DMS79 treated with DMSO at 0.1 percent for 48 hours (cell line): ENCODE measurements at regions not wholly inside any gene's neighbourhood (a gene's known extent, or its start where the extent isn't known, plus 50 kb on each side); places are given as distances from the start of the nearest gene placed in this dataset.

Experiments used
- DNase-seq: peaks from one replicate; lab custom pipeline; 2025; lab: John Stamatoyannopoulos, UW

- no peak for DNase-seq
Observed at GRCh38 chr1:81156887-81157286, 643.8 kb upstream of the ADGRL2 start.

GRCh38 chr1:81155131-81155530 lies 645.6 kb upstream of the ADGRL2 start:
- DNase-seq: no peak

- DNase-seq: no peak
Observed at GRCh38 chr1:81151206-81151605, 649.5 kb upstream of the ADGRL2 start.

- no peak for DNase-seq
Observed at GRCh38 chr1:81149649-81150325, 650.9 kb upstream of the ADGRL2 start.

GRCh38 chr1:81144240-81144825 lies 656.4 kb upstream of the ADGRL2 start:
- DNase-seq: no peak

- DNase-seq: no peak
Observed at GRCh38 chr1:81142099-81142826, 658.5 kb upstream of the ADGRL2 start.

- DNase-seq: no peak
Observed at GRCh38 chr1:81135524-81135923, 665.2 kb upstream of the ADGRL2 start.

GRCh38 chr1:81129776-81130175 lies 671.0 kb upstream of the ADGRL2 start:
- no peak for DNase-seq

- no peak for DNase-seq
Observed at GRCh38 chr1:81129366-81129765, 671.4 kb upstream of the ADGRL2 start.

GRCh38 chr1:81128079-81128478 lies 672.7 kb upstream of the ADGRL2 start:
- DNase-seq: no peak

- no peak for DNase-seq
Observed at GRCh38 chr1:81126989-81127581, 673.6 kb upstream of the ADGRL2 start.

GRCh38 chr1:81125672-81126071 lies 675.1 kb upstream of the ADGRL2 start:
- DNase-seq: no peak

GRCh38 chr1:81121306-81121705 lies 679.4 kb upstream of the ADGRL2 start:
- no peak for DNase-seq

- no peak for DNase-seq
Observed at GRCh38 chr1:81119319-81119718, 681.4 kb upstream of the ADGRL2 start.

GRCh38 chr1:81118550-81118949 lies 682.2 kb upstream of the ADGRL2 start:
- DNase-seq: no peak

GRCh38 chr1:81115422-81115821 lies 685.3 kb upstream of the ADGRL2 start:
- DNase-seq: no peak

- DNase-seq: no peak
Observed at GRCh38 chr1:81114191-81114590, 686.5 kb upstream of the ADGRL2 start.

- no peak for DNase-seq
Observed at GRCh38 chr1:81113688-81114087, 687.0 kb upstream of the ADGRL2 start.

GRCh38 chr1:81111818-81112217 lies 688.9 kb upstream of the ADGRL2 start:
- no peak for DNase-seq

- no peak for DNase-seq
Observed at GRCh38 chr1:81109038-81109437, 691.7 kb upstream of the ADGRL2 start.

- DNase-seq: no peak
Observed at GRCh38 chr1:81097860-81098259, 702.9 kb upstream of the ADGRL2 start.

- DNase-seq: no peak
Observed at GRCh38 chr1:81073580-81073979, 727.2 kb upstream of the ADGRL2 start.
